ENCODE measurements at regions not wholly inside any gene's neighbourhood (a gene's known extent, or its start where the extent isn't known, plus 50 kb on each side); places are given as distances from the start of the nearest gene placed in this dataset.
"Not testable (repeated sequence)": the region's sequence is repeated elsewhere in the genome, so short reads cannot be mapped to it uniquely, and the experiment has no call there.

DNA sequence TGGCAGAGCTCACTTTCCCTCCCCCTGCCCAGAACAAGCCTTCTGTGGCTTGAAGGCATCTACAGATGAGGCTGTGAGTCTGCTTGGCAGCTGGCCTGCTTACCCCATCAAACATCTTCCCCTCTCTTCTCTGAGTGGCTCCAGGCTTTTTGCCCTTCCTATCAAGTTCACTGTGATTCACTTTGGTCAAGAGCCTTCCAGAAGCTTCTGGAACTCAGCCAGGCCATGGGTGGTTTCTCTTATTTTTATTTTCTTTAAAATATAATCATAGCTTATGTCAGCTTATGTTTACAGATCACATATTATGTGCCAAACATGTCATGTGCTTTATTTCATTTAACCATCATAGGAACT, 267.0 kb downstream of the SEC61B start:
- no peak for DNase-seq

DNA sequence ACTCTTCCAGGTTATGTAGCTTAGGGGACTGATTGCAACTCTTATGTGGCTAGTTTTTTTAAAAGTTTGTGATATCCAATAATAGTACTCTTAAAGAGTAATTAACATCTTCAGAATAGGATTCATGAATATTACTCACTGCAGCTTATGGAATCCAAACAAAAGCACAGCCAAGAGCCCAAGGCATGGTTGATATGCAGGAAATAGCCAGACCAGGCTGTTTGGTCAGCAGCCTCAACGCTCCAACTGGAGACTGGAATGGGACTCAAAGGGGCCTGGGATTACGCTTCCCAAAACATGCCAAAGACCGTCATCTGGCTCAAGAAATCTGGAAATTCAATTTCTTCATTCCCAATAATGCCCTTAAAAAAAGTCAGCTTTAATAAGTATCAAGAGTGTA, 268.6 kb downstream of the SEC61B start:
- DNase-seq, result peak; percentile 27

DNA sequence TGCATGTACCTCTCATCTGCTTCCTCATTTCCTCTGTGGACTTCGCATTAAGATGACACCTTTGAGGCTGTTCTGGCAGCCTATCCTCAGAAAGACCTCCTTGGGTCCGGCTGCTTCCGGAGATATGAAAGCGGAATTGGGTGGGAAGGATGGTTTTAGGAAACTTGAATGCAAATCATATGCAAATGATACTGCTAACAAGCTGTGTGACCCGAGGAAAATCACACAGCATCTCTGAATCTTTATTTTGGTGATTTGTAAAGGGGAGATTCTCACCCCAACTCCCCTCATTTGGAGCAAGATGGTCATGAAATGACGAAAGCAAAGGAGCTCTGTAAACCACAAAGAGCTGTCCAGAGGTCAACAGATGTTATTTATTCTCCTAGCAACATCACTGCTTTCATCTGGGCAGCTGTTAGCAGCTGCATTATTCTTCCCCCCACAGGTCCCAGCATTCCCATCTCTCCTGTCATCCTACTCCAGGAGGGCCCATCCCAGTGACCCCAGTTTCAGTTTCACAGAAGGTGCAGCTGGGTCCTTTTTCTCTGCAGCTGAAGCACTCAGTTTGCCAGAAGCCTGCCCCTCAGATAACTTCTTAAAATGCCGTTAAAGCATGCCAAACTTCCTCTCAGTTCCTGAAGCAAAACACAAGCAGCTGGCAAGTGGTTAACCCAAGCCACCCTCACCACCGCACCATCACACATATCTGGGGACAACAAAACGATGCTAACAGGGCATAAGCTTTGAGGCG, 269.5 kb downstream of the SEC61B start:
- DNase-seq, result peak; percentile 55

DNA sequence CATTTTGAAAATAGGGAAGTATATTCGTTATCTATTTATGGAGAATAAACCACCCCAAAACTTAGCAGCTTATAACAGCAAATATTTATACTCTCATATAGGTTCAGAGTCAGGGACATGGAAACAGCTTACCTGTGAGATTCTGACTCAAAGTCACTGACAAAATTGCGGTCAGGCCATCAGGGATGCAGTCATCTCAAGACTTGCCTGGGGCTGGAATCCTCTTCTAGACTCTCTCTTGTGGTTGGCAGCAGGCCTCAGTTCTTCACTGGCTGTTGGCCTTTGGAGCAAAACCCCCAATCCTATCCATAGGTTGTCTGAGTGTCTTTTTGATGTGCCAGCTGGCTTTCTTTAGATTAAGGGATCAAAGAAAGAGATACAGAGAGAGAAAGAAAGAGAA, 275.6 kb downstream of the SEC61B start:
- no peak for DNase-seq

DNA sequence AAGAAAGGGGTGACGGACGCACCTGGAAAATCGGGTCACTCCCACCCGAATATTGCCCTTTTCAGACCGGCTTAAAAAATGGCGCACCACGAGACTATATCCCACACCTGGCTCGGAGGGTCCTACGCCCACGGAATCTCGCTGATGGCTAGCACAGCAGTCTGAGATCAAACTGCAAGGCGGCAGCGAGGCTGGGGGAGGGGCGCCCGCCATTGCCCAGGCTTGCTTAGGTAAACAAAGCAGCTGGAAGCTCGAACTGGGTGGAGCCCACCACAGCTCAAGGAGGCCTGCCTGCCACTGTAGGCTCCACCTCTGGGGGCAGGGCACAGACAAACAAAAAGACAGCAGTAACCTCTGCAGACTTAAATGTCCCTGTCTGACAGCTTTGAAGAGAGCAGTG, 276.9 kb downstream of the SEC61B start:
- DNase-seq, result not testable (repeated sequence)

DNA sequence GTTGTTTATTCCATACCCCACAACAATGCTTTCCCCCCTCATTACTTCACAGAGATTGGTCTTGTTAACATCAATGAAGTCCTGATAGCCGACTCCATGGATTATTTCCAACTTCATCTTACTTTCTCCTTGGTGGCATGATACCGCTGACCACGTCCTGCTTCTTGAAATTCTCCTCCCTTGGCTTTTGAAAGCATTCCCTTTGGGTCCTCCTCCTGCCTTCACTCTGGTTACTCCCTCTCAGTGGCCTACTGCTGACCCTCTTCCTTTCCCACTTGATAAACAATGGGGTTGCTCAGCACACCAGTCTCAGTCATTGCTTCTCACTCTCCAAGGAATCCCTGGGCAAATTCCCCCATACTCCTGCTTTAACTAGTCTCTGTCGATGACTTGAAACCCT, 283.9 kb downstream of the SEC61B start:
- no peak for DNase-seq

DNA sequence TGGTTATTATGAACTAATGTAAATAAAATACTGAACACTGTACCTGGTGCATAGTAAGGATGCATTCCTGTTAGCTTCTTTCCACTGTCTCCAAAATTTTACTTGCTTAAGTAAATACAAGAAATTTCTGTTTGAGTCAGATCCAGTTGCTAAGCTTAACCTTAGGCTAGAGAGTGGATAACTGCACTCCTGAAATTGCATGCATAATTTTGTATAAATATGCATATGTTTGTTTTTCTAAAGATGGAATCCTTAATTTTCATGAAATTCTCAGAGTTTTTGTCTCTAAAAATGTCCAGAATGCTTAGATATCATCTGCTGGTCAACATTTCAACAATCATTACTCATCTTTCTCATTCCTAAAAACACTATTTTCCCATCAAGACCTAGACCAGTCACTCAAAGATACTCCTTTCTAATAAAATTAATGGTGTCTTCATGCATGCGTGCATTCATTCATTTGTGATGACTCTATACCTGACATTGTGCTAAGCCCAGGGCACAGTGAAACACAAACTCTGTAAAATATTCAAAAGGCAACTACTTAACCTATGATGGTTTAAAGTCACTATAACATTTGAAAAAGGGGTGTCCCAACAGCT, 284.8 kb downstream of the SEC61B start:
- no peak for DNase-seq

DNA sequence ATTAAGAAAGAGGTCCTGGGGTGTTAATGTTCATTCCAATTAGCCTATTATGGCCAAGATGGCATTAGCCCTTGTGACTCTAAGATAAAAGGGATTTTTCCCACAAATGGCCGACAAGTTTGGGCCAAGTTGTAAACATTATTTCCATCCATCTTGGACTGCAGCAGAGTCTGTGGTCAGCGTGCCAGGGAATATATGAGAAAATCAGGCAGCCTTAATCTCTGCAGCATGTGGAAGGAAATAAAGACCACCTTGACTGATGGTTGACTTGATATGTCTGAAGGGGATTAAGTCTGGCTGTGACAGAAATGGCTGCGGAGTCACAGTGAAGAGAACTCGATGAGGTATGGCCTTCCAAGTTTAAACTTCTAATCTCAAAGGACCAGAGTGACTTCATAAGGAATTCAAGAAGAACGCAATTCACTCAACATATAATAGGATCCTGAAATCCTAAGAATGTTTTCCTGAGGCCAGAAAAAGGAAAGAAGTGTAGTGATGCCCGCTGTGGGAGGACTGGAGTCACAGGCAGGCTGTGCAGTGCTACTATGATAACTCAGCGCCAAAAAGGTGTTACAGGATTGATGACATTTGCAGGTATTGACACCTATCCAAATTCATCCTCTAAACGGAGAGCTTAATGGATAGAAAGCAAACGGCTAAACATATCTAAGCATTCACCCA, 287.1 kb downstream of the SEC61B start:
- peak; percentile 46 for DNase-seq

DNA sequence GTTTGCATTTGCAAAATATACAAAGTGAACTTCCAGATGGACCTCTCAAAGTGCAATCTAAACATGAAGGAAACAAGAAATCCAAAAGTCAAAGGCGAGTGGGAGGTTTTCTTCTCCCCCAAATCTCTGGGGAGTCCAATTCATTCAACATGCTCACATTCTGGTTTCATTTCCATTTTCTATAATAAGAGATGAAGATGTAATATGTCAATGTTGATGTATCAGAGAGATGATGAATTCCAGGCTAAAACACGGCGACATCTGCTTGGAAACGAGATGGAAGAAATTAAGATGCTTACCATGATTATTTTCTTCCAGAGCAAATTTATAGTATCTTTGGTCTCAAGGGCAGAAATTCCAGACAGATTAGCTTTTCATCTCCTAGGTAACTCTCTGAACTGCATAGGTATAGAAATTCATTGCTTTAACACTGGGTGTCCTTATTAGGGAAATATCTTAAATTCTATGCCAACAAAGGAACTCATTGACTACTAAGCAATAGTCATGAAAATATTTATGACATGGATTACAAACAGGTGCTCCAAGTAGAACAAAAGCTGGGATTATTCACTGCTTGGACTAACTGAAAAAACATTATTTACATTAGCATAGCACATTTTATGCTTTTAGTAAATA, 287.9 kb downstream of the SEC61B start:
- DNase-seq, result no peak

DNA sequence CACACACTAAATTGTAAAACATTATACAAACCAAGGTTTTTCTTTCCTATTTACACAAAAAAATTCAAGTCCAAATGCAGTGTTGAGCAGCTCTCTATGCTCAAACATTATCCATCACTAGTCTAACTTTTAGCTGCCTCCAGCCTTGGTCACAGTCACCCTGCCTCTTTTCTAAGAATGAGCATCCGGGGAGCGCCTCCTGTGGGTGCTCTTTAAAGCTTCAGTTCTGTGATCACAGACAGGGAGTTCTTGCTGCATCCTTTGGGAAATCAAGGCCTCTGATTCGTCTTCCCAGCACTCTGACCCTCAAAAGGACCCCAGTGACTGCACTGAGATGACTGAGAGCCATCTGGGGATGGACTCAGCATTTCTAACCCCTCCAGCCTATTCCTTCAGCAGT, 289.6 kb downstream of the SEC61B start:
- DNase-seq, result no peak

DNA sequence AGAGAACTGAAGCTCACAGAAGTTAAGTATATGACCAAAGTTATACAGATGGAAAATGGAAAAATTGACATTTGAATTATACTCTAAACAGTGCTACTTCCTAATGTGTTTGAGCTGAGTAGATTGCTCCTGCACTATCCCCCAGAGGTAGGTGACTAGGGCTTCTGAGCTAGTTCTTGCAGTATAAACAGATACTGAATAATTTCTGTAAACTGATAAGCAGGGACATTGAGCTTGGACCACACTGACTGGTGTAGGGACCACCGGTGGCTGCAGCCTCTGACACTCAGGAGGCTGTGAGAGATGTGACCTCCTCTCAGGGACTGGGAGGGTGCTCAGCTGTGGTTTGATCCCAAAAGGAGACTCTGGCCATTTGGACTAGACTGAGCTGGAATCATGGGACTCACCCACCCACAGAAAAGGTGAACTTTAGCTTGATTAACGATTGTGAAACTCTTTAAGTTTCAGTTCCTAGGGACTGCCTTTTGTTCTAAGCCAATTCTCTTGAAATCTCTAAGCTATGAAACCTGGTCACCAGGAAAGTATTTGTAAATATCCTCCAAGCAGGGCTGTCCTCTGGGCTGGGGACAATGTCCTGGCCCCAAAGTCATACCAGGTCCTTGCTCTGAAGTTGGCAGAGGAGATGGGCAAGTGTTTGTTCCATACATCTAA, 291.5 kb downstream of the SEC61B start:
- DNase-seq, result no peak

DNA sequence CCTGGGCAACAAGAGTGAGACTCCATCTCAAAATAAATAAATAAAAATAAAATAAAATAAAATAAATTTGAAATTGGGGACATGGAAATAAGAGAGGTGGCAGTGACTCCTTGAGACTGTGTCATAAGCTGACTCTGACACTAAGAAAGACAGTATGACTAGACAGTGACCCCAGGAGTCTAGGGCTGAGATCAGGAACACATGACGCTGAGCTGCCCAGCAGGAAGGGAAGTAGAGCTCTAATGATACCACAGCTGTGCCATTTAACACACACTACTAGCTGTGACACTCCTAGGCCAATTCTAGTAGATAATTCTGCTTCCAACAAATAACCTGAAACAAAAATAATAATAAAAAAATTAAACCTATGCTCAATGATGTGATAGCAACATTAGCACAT, 293.0 kb downstream of the SEC61B start:
- no peak for DNase-seq

DNA sequence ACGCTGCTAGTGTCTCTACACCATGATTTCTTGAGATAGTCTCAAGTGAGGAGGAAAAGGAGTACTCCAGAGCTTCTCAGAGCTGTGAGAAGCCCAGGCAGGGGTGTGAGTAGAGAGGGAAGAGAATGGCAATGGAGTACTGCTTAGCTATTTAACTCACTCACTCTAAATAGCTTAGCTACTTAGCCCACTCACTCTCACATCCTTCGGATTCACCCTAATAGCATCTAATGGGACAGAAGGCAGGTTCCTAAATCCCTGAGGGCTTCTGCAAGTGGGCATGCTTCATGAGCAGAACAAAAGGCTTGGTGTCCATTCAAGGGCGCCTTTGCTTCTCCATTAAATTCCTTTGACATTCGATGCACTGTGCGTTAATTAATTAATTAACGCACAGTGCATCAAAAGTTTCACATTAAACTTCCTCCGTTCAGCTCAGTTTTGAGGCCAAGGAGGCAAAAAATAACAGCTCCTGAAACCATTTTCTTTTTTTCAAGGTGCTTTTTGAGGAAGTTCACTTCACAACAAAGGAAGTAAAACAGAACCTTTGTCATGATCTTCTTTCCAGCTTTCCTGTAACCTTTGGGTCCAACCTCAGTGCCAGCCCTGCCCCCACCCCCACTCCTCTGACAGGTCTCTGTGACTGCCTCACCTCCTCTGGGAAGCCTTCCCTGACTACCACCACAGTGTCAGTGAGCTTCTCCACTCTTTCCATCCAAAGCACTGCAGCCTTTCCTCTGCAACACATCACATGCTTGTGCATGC, 294.0 kb downstream of the SEC61B start:
- DNase-seq, result no peak

DNA sequence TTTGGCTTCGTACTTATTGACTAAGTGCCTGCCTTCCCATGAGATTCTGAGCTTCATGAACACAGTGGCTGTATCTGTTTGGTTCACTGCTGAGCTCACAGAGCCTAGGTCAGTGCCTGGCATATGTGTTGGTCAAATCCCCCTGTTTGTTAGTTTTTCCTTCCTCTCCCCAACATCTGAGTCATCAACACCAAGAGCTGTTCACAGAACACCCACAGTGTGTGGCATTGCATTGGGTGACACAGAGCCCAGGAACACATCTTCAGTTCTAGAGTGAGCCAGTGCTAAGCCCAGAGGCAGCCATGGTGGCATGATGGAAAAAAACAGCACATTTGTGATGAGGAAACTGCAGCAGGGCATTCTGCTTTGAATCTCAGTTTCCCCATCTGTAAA, 294.6 kb downstream of the SEC61B start:
- no peak for DNase-seq

DNA sequence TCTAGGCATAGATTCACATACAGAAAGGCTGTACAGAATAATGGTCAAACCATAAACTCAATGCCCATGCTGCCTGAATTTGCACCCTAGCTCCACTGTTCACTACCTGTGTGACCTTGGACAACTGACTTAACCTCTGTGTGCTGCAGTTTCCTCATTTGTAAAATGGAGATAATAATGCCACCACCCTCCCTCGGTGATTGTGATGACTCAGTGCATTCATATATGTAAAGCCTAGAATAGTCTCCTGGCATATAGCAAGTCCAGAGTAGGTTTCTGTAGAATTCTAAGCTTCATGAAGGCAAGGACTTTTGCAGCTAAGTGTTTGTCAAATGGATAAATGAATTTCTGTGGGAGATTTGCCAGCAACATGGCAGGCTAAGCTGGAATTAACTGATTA, 297.8 kb upstream of the NR4A3 start:
- DNase-seq, result no peak

DNA sequence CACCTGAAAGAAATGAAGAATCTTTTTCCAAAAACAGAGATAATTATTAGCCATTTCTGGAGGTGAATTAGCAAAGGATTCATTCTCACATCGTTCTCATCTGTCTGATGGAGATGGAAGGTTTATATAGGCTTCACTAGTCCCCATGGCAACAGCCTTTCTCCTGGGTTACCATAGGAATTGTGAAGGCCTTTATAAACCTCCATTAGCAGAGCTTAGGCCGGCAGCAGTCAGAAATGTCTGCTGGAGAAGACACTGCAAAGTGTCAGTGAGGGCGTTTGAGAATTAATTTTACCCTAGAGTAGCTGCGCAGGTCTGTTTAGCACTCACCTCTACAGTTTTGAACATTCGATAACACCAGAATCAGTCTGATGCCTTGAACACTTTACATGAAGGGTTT, 290.4 kb upstream of the NR4A3 start:
- DNase-seq, result no peak

DNA sequence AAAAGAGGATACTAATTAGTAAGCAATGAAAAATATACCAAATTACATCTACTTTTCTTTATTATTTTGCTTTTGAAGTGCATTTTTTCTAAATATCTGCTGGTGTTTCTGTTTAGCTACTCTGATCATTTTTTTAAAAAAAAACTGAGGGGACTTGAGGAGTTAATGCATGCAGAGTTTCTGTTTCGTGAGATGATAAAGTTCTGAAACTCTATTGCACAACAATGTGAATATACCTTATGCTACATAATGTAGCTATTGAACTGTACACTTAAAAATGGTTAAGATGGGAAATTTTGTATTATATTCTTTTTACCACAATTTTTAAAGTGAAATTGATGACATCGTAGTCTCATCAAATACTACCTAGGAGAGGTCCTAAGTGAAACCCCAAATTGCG, 288.3 kb upstream of the NR4A3 start:
- DNase-seq, result no peak

DNA sequence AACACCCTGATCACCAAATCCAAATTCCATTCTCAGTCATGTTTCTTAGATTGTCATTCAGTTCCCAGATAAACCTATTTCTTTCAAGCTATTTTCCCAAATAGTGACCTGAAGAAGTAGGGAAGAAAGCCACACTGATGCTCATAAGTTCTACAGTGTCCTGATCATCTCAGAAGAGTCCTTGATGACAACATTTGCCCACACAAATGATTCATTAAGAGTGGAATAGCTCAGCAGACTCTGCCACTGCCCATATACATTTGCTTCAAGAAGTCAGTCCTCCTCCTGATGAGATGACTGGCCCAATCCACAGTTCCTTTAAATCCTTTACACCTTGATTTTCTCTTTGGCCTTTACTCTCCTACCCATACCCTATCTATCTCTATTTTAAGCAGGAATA, 283.7 kb upstream of the NR4A3 start:
- DNase-seq, result no peak

DNA sequence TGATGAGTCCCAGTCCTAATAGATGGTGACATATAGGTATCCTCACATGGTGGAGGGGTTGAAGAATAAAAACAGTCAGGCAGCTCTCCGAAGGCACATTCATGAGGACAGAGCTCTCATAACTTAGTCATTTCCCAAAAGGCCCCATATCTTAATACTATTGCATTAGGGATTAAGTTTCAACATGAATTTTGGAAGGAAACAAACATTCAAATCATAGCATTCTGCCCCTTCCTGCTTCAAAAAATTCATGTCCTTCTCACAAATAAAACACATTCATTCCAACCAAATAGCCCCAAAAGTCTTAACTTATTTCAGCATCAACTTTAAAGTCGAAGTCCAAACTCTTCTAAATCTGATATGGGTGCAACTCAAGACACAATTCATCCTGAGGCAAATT, 277.2 kb upstream of the NR4A3 start:
- no peak for DNase-seq

DNA sequence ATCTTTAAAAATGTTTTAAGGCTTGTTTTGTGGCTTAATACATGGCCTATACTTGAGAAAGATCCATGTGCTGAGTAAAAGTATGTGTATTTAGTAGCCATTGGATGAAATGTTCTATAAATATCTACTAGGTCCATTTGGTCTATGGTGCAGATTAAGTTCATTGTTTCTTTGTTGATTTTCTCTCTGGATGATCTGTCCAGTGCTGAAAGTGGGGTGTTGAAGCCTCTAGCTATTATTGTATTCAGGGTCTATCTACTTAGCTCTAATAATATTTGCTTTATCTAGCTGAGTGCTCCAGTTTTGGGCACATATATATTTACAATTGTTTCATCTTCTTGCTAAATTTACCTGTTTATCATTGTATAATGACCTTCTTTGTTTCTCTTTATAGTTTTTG, 272.2 kb upstream of the NR4A3 start:
- no peak for DNase-seq

DNA sequence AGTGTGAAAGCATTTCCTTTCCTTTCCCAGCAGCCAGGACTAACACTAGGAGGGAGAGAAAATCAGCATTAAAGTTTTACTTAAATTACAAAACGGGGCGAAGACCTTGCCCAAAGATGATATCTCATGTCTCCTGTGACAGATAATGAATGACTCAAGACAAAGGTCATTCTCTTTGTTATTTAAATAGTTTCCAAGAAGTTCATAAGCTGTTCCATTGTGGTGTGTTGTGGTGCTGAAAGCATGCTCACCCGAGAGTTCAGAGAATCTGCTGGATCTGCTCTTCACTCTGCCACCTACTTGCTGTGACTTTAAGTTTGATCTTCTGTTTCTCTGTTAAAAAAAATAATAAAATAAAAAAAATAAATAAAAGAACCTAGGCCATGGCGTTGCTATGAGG, 265.9 kb upstream of the NR4A3 start:
- no peak for DNase-seq

DNA sequence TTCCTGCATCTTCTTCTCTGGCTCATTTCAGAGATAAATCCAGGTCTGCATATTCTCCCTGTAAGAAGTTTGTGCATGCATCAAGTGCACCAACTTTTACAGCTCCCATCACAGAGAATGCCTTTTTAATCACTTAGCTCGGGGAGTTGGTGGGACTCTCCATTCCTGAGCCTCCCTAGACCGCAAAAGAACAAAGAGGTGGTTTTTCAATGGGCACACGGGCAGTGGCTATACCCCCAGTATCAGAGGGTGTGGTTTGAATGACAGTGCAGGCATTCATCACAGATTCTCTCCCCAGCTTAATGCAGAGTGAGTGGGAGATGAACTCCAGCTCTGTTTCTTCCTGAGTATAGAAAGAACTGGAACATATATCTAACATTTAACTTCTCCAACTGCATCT, 264.7 kb upstream of the NR4A3 start:
- DNase-seq, result no peak

DNA sequence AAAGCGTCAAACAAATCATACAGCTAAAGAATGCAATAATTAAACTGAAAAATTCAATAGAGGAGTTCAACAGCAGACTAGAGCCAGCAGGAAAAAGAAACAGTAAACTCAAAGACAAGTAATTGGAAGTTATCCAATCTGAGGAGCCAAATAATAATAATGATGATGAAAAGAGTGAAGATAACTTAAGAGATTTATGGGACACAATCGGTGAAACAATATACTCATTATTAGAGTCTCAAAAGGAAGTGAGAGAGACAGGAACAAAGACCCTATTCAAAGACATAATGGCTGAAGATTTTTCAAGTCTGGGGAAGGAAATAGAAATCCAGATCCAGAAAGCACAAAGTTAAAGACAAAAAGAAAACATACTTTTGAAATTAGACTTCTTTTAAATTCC, 263.9 kb upstream of the NR4A3 start:
- DNase-seq, result no peak

Data from right hindlimb (tissue), 1 donor.